ENCODE measurements at regions not wholly inside any gene's neighbourhood (a gene's known extent, or its start where the extent isn't known, plus 50 kb on each side); places are given as distances from the start of the nearest gene placed in this dataset.

DNA sequence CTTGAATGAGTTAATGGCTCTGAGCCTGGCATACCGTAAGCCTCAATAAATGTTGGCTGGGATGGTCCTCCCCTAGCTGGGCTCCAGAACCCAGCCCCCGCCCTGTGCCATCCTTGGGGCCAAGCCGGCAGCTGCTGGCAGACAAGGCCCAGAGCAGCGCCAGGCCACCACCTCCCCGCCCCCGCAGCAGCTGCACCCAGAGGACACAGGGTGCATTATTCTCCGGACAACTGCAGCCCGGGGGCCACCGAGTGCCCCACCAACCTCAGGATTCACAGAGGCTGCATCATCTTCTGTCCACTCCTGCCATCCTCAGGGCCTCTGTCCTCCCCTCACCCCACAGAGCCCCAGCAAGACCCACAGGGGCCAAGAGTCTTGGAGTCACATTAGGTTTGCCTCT, 92.7 kb downstream of the NCOR2 start (continued):
- TF ChIP-seq PML (IDR thresholded peaks at IDR 0.05; ENCODE audit: low read length) (no peak), SP1 (IDR thresholded peaks at IDR 0.05; ENCODE audit: low read depth, low read length) (no peak), MYB (IDR thresholded peaks at IDR 0.05; ENCODE audit: borderline replicate concordance, low read depth, low read length) (no peak), ZBED1 (IDR thresholded peaks at IDR 0.05; ENCODE audit: borderline replicate concordance) (no peak), KAT2A (conservative IDR thresholded peaks at IDR 0.05; ENCODE audit: control insufficient read depth, low read depth, low read length) (no peak)
- TF ChIP-seq, protein P1, sequence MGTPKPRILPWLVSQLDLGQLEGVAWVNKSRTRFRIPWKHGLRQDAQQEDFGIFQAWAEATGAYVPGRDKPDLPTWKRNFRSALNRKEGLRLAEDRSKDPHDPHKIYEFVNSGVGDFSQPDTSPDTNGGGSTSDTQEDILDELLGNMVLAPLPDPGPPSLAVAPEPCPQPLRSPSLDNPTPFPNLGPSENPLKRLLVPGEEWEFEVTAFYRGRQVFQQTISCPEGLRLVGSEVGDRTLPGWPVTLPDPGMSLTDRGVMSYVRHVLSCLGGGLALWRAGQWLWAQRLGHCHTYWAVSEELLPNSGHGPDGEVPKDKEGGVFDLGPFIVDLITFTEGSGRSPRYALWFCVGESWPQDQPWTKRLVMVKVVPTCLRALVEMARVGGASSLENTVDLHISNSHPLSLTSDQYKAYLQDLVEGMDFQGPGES (IDR thresholded peaks at IDR 0.05): no peak
- TF ChIP-seq, protein P2, sequence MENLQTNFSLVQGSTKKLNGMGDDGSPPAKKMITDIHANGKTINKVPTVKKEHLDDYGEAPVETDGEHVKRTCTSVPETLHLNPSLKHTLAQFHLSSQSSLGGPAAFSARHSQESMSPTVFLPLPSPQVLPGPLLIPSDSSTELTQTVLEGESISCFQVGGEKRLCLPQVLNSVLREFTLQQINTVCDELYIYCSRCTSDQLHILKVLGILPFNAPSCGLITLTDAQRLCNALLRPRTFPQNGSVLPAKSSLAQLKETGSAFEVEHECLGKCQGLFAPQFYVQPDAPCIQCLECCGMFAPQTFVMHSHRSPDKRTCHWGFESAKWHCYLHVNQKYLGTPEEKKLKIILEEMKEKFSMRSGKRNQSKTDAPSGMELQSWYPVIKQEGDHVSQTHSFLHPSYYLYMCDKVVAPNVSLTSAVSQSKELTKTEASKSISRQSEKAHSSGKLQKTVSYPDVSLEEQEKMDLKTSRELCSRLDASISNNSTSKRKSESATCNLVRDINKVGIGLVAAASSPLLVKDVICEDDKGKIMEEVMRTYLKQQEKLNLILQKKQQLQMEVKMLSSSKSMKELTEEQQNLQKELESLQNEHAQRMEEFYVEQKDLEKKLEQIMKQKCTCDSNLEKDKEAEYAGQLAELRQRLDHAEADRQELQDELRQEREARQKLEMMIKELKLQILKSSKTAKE (IDR thresholded peaks at IDR 0.05; ENCODE audit: low read depth, poor library complexity, severe bottlenecking): no peak
- TF ChIP-seq, protein P3, sequence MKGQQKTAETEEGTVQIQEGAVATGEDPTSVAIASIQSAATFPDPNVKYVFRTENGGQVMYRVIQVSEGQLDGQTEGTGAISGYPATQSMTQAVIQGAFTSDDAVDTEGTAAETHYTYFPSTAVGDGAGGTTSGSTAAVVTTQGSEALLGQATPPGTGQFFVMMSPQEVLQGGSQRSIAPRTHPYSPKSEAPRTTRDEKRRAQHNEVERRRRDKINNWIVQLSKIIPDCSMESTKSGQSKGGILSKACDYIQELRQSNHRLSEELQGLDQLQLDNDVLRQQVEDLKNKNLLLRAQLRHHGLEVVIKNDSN (IDR thresholded peaks at IDR 0.05; ENCODE audit: borderline replicate concordance, extremely low read length, insufficient read depth, low read depth, low read length): no peak
- TF ChIP-seq, protein P4, sequence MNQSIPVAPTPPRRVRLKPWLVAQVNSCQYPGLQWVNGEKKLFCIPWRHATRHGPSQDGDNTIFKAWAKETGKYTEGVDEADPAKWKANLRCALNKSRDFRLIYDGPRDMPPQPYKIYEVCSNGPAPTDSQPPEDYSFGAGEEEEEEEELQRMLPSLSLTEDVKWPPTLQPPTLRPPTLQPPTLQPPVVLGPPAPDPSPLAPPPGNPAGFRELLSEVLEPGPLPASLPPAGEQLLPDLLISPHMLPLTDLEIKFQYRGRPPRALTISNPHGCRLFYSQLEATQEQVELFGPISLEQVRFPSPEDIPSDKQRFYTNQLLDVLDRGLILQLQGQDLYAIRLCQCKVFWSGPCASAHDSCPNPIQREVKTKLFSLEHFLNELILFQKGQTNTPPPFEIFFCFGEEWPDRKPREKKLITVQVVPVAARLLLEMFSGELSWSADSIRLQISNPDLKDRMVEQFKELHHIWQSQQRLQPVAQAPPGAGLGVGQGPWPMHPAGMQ (IDR thresholded peaks at IDR 0.05; ENCODE audit: borderline replicate concordance): no peak
- TF ChIP-seq, protein P5, sequence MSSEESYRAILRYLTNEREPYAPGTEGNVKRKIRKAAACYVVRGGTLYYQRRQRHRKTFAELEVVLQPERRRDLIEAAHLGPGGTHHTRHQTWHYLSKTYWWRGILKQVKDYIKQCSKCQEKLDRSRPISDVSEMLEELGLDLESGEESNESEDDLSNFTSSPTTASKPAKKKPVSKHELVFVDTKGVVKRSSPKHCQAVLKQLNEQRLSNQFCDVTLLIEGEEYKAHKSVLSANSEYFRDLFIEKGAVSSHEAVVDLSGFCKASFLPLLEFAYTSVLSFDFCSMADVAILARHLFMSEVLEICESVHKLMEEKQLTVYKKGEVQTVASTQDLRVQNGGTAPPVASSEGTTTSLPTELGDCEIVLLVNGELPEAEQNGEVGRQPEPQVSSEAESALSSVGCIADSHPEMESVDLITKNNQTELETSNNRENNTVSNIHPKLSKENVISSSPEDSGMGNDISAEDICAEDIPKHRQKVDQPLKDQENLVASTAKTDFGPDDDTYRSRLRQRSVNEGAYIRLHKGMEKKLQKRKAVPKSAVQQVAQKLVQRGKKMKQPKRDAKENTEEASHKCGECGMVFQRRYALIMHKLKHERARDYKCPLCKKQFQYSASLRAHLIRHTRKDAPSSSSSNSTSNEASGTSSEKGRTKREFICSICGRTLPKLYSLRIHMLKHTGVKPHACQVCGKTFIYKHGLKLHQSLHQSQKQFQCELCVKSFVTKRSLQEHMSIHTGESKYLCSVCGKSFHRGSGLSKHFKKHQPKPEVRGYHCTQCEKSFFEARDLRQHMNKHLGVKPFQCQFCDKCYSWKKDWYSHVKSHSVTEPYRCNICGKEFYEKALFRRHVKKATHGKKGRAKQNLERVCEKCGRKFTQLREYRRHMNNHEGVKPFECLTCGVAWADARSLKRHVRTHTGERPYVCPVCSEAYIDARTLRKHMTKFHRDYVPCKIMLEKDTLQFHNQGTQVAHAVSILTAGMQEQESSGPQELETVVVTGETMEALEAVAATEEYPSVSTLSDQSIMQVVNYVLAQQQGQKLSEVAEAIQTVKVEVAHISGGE (CRISPR knock-in tag; IDR thresholded peaks at IDR 0.05): no peak

Data from GM12878 (cell line).